ENCODE measurements at regions not wholly inside any gene's neighbourhood (a gene's known extent, or its start where the extent isn't known, plus 50 kb on each side); places are given as distances from the start of the nearest gene placed in this dataset.

DNA sequence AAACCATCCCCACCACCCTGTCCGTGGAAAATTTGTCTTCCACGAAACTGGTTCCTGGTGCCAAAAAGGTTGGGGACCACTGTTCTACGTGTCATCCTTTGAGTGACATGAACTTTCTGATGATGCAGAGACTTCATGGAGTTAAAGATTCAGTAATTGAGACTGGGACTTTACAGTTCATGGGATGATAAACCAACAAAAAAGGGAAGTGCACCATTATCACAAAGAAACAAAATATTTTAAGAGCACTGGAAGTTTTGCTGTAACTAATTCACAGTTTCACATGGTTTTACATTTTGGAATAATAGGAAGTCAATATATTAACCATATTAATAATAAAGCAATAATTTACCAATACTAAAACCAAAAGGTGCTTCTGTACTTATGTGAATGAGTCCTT is 126.8 kb downstream of the AQP4 start:
- TF ChIP-seq CTCF (IDR thresholded peaks at IDR 0.05; ENCODE audit: low read depth, low read length, poor library complexity, severe bottlenecking) (no peak), EZH2phosphoT487 (IDR thresholded peaks at IDR 0.05; ENCODE audit: borderline replicate concordance, low read length) (no peak)
